Neural crest cell (in vitro differentiated cells): ENCODE measurements at regions not wholly inside any gene's neighbourhood (a gene's known extent, or its start where the extent isn't known, plus 50 kb on each side); places are given as distances from the start of the nearest gene placed in this dataset.

Experiments
- DNase-seq: peaks from one replicate; pipeline ENCODE4 v3.0.0; 2021; ENCODE audit warnings: low read depth, mixed read lengths, low spot score
- H3K27ac Mint-ChIP-seq: one replicate; pipeline ENCODE4 v1.8.0; 2021; ENCODE audit warnings: mild to moderate bottlenecking, mixed read lengths; ENCODE audit not compliant: unreplicated experiment
- H3K27me3 Mint-ChIP-seq: 2 replicates; pipeline ENCODE4 v1.8.0; 2021; ENCODE audit warnings: low read depth, mild to moderate bottlenecking, mixed read lengths
- H3K36me3 Mint-ChIP-seq: 2 replicates; pipeline ENCODE4 v1.8.0; 2021; ENCODE audit warnings: low read depth, mild to moderate bottlenecking, mixed read lengths
- H3K4me1 Mint-ChIP-seq: 2 replicates; pipeline ENCODE4 v1.8.0; 2021; ENCODE audit warnings: mixed read lengths
- H3K4me3 Mint-ChIP-seq: one replicate; pipeline ENCODE4 v1.8.0; 2021; ENCODE audit warnings: mild to moderate bottlenecking, mixed read lengths
- H3K9me3 Mint-ChIP-seq: 2 replicates; pipeline ENCODE4 v1.8.0; 2021; ENCODE audit warnings: mixed read lengths
- TF ChIP-seq, protein P1 (sequence below): fragments of 200-600 bp; sonication (generic); conservative IDR thresholded peaks from 2 replicates; pipeline ENCODE4 v1.5.0; 2021; ENCODE audit warnings: antibody characterized with exemption, mild to moderate bottlenecking

DNA sequence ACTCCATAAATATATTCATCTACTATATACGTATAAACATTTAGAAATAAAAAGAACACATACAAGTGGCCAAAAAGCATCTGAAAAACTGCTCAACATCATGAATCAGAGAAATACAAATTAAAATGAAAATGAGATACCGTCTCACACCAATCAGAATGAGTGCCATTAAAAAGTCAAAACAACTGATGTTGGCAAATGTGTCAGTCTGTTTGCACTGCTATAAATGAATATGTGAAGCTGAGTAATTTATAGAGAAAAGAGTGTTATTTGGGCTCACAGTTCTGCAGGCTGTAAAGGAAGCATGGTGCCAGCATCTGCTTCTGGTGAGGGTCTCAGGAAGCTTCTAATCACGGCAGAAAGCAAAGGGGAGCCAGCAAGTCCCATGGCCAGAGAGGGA lies 620.3 kb upstream of the CCDC54 start:
- TF ChIP-seq, protein P1, sequence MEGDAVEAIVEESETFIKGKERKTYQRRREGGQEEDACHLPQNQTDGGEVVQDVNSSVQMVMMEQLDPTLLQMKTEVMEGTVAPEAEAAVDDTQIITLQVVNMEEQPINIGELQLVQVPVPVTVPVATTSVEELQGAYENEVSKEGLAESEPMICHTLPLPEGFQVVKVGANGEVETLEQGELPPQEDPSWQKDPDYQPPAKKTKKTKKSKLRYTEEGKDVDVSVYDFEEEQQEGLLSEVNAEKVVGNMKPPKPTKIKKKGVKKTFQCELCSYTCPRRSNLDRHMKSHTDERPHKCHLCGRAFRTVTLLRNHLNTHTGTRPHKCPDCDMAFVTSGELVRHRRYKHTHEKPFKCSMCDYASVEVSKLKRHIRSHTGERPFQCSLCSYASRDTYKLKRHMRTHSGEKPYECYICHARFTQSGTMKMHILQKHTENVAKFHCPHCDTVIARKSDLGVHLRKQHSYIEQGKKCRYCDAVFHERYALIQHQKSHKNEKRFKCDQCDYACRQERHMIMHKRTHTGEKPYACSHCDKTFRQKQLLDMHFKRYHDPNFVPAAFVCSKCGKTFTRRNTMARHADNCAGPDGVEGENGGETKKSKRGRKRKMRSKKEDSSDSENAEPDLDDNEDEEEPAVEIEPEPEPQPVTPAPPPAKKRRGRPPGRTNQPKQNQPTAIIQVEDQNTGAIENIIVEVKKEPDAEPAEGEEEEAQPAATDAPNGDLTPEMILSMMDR = no peak
- peaks cover 3% of the 10 kb centered on the region for H3K36me3 Mint-ChIP-seq
- H3K4me3 Mint-ChIP-seq = no peak overlapping the region
- DNase-seq = no peak
- peaks cover 11% of the 10 kb centered on the region for H3K9me3 Mint-ChIP-seq
- H3K27ac Mint-ChIP-seq = no peak overlapping the region
- H3K4me1 Mint-ChIP-seq = no peaks in the 10 kb centered on the region
- no peaks in the 10 kb centered on the region for H3K27me3 Mint-ChIP-seq

DNA sequence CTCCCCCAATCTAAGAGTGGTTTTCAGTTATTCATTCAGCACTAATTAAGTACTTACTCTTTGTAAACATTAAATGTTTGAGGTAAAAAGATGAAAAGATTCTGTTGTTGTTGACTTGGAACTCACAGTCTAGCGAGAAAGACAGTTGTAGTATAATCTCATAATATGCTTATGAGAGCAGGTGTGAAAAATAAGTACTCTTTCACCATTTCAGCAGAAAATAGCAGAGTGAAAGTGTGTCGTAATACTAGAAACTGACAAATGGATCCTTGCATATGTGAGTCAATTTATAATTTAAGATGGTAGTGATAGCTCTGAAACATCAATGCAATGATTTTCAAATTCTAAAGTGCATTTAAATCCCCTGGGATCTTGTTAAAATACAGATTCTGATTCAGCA lies 618.8 kb upstream of the CCDC54 start:
- peaks cover 3% of the 10 kb centered on the region for H3K36me3 Mint-ChIP-seq
- no peak overlapping the region for H3K4me3 Mint-ChIP-seq
- TF ChIP-seq, protein P1 = no peak
- H3K27me3 Mint-ChIP-seq = no peaks in the 10 kb centered on the region
- DNase-seq = no peak
- H3K9me3 Mint-ChIP-seq = peaks cover 11% of the 10 kb centered on the region
- H3K27ac Mint-ChIP-seq = no peak overlapping the region
- H3K4me1 Mint-ChIP-seq = no peaks in the 10 kb centered on the region

DNA sequence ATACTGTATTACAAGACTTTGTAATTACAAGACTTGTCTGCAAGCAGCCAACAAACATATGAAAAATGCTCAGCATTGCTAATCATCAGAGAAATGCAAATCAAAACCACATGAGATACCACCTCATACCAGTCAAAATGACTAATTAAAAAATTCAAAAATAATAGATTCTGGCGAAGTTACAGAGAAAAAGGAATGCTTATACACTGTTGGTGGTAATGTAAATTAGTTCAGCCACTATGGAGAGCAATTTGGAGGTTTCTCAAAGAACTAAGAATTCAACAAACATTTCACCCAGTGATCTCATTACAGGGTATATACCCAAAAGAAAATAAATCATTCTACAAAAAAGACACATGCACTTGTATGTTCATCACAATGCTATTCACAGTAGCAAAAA lies 617.5 kb upstream of the CCDC54 start:
- TF ChIP-seq, protein P1 = no peak
- Mint-ChIP-seq H3K4me3 (no peak overlapping the region), H3K4me1 (no peaks in the 10 kb centered on the region), H3K36me3 (peaks cover 3% of the 10 kb centered on the region), H3K27me3 (no peaks in the 10 kb centered on the region), H3K27ac (no peak overlapping the region), H3K9me3 (peaks cover 9% of the 10 kb centered on the region)
- no peak for DNase-seq

DNA sequence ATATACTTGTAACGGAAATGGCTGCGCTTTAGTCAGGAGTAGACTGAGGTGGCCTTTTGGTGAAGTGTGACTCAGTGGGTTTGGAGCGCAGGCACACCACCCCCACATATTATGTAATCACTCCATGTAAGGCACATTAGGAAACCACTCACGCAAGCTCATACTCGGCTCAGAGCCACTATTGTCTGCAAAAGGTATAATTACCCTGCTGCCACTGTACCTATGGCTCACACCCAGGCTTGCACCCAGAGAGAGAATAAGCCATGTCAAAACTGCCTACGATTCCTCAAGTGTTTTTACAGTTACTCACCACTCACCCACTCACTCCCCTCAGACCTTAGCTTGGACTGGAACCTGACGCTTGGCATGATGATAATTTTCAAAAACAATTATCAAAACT lies 611.9 kb upstream of the CCDC54 start:
- no peak overlapping the region for H3K27ac Mint-ChIP-seq

DNA sequence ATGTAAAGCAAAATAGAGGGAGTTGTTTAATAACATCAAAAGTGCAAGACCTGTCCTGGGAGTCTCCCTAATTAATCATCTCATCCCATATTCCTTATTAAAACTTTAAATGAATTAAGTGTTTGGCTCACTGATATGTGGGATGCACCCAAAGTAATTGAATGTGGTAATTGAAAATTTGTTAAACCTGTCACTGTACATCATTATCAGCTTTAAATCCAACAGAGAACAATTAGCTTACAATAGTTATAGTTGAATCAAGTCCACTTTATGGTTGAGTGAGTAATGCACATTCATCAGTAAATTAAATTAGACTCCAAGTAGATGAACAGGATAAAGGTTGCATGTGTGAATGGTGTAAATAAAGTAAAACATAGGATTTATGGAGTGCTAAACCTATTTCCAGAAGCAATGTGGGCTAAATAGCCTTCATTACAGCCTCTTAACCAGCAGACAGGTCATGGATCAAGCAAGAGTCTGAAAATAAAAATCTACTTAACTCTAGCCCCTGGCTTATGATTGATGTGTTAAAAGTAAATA lies 608.2 kb upstream of the CCDC54 start:
- no peaks in the 10 kb centered on the region for H3K27me3 Mint-ChIP-seq
- no peaks in the 10 kb centered on the region for H3K9me3 Mint-ChIP-seq
- H3K4me3 Mint-ChIP-seq = no peak overlapping the region
- no peaks in the 10 kb centered on the region for H3K4me1 Mint-ChIP-seq
- DNase-seq = no peak
- no peaks in the 10 kb centered on the region for H3K36me3 Mint-ChIP-seq
- TF ChIP-seq, protein P1 = no peak
- no peak overlapping the region for H3K27ac Mint-ChIP-seq

More for the DNA sequence above, 611.9 kb upstream of the CCDC54 start:
- H3K9me3 Mint-ChIP-seq = no peaks in the 10 kb centered on the region
- DNase-seq = no peak
- TF ChIP-seq, protein P1 = no peak
- H3K27me3 Mint-ChIP-seq = no peaks in the 10 kb centered on the region
- H3K36me3 Mint-ChIP-seq = no peaks in the 10 kb centered on the region
- no peaks in the 10 kb centered on the region for H3K4me1 Mint-ChIP-seq
- no peak overlapping the region for H3K4me3 Mint-ChIP-seq
